AG10803 (cell line): ENCODE measurements at regions not wholly inside any gene's neighbourhood (a gene's known extent, or its start where the extent isn't known, plus 50 kb on each side); places are given as distances from the start of the nearest gene placed in this dataset.
"Not testable (repeated sequence)": the region's sequence is repeated elsewhere in the genome, so short reads cannot be mapped to it uniquely, and the experiment has no call there.

Experiments used
- DNase-seq: peaks from one replicate; pipeline ENCODE4 v3.0.0; 2010; ENCODE audit warnings: low read depth
- H3K4me3 ChIP-seq: 2 replicates; pipeline ENCODE4 v1.5.1; 2011; ENCODE audit warnings: mild to moderate bottlenecking, low read length, control low read depth
- CTCF ChIP-seq: conservative IDR thresholded peaks from 2 replicates; pipeline ENCODE4 v1.5.1; 2011; ENCODE audit warnings: mild to moderate bottlenecking, low read length, control low read depth, inconsistent platforms

- no peak overlapping the region for H3K4me3 ChIP-seq
- no peak for DNase-seq
- no peak for TF ChIP-seq CTCF
Measured at GRCh38 chr6:159399751-159400221, 230.6 kb downstream of the FNDC1 start.

- no peak for TF ChIP-seq CTCF
- H3K4me3 ChIP-seq: no peak overlapping the region
- no peak for DNase-seq
Measured at GRCh38 chr6:159398633-159399032, 229.4 kb downstream of the FNDC1 start.

GRCh38 chr6:159397753-159398152, 228.6 kb downstream of the FNDC1 start:
- DNase-seq: no peak
- H3K4me3 ChIP-seq: no peak overlapping the region
- TF ChIP-seq CTCF: no peak

GRCh38 chr6:159395609-159396008, 226.4 kb downstream of the FNDC1 start:
- no peak for DNase-seq
- no peak for TF ChIP-seq CTCF
- H3K4me3 ChIP-seq: no peak overlapping the region

GRCh38 chr6:159392695-159393094, 223.5 kb downstream of the FNDC1 start:
- not testable (repeated sequence) for H3K4me3 ChIP-seq, DNase-seq

GRCh38 chr6:159390381-159390780, 221.2 kb downstream of the FNDC1 start:
- no peak overlapping the region for H3K4me3 ChIP-seq
- no peak for TF ChIP-seq CTCF
- peak; percentile 45 for DNase-seq

GRCh38 chr6:159389695-159390094, 220.5 kb downstream of the FNDC1 start:
- no peak for DNase-seq
- TF ChIP-seq CTCF: no peak
- no peak overlapping the region for H3K4me3 ChIP-seq

GRCh38 chr6:159380114-159380513, 210.9 kb downstream of the FNDC1 start:
- DNase-seq: no peak
- H3K4me3 ChIP-seq: no peak overlapping the region
- no peak for TF ChIP-seq CTCF
